ENCODE measurements at regions not wholly inside any gene's neighbourhood (a gene's known extent, or its start where the extent isn't known, plus 50 kb on each side); places are given as distances from the start of the nearest gene placed in this dataset.

DNA sequence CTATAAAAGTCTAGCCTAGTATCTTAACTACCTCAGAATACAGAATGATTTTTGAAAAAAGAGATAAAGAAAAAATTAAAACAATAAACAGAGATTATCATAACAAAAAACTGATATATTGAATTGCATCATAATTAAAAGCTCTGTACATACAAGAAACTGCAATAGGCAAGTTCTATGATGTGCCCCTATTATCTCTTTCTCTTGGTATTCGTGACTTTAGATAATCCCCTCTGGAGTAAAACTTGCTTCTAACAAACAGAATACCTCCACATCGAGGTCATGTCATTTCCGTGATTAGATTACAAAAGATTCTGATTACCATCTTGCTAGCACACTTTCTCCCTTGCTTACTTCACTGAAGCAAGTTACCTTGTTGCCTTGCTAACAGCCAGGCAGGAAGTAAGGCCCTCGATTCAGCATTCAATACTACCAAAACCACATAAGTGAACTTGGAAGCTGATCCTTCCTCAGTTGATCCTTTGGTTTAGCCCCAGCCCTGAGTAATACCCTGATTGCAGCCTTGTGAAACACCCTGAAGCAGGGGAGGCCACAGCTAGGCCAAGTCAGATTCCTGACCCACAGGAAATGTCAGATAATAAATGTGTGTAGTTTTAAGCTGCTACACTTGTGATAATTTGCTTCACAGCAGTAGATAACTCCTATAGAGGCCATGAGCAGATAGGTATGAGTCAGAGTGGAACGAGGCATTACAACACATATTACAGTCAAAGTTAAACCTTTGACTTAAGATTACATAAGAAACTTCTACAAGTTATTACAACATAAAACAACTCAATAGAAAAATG is 53.7 kb upstream of the TMX4 start:
- H3K9me2 ChIP-seq (ENCODE audit: insufficient read depth, low read length), result no peaks in the 10 kb centered on the region
- no peaks in the 10 kb centered on the region for H3K36me3 ChIP-seq (ENCODE audit: insufficient read depth, low read length)
- no peaks in the 10 kb centered on the region for H3K79me2 ChIP-seq (replicated peaks; ENCODE audit: insufficient read depth, low read length)
- peaks cover 5% of the 10 kb centered on the region for H3F3A ChIP-seq (ENCODE audit: insufficient read depth, low read length, poor library complexity, severe bottlenecking)
- H3K4me2 ChIP-seq (ENCODE audit: low read length), result no peak overlapping the region
- no peak overlapping the region for H2AFZ ChIP-seq (ENCODE audit: low read depth, low read length)
- no peak overlapping the region for H3K4me3 ChIP-seq (ENCODE audit: low read length)
- no peak overlapping the region for H3K9ac ChIP-seq (ENCODE audit: low read length)
- no peaks in the 10 kb centered on the region for H3K9me3 ChIP-seq (ENCODE audit: low read length)
- TF ChIP-seq SMC3 (conservative IDR thresholded peaks at IDR 0.05; ENCODE audit: poor library complexity), result no peak
- TF ChIP-seq, protein P1, sequence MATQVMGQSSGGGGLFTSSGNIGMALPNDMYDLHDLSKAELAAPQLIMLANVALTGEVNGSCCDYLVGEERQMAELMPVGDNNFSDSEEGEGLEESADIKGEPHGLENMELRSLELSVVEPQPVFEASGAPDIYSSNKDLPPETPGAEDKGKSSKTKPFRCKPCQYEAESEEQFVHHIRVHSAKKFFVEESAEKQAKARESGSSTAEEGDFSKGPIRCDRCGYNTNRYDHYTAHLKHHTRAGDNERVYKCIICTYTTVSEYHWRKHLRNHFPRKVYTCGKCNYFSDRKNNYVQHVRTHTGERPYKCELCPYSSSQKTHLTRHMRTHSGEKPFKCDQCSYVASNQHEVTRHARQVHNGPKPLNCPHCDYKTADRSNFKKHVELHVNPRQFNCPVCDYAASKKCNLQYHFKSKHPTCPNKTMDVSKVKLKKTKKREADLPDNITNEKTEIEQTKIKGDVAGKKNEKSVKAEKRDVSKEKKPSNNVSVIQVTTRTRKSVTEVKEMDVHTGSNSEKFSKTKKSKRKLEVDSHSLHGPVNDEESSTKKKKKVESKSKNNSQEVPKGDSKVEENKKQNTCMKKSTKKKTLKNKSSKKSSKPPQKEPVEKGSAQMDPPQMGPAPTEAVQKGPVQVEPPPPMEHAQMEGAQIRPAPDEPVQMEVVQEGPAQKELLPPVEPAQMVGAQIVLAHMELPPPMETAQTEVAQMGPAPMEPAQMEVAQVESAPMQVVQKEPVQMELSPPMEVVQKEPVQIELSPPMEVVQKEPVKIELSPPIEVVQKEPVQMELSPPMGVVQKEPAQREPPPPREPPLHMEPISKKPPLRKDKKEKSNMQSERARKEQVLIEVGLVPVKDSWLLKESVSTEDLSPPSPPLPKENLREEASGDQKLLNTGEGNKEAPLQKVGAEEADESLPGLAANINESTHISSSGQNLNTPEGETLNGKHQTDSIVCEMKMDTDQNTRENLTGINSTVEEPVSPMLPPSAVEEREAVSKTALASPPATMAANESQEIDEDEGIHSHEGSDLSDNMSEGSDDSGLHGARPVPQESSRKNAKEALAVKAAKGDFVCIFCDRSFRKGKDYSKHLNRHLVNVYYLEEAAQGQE (IDR thresholded peaks at IDR 0.05; ENCODE audit: borderline replicate concordance), result no peak
- peak; percentile 19 for TF ChIP-seq POLR2AphosphoS5 (IDR thresholded peaks at IDR 0.05)
- TF ChIP-seq TAF1 (IDR thresholded peaks at IDR 0.05; ENCODE audit: low read depth), result no peak
- TF ChIP-seq EP300 (conservative IDR thresholded peaks at IDR 0.05; ENCODE audit: poor library complexity, severe bottlenecking), result no peak
- TF ChIP-seq, protein P2, sequence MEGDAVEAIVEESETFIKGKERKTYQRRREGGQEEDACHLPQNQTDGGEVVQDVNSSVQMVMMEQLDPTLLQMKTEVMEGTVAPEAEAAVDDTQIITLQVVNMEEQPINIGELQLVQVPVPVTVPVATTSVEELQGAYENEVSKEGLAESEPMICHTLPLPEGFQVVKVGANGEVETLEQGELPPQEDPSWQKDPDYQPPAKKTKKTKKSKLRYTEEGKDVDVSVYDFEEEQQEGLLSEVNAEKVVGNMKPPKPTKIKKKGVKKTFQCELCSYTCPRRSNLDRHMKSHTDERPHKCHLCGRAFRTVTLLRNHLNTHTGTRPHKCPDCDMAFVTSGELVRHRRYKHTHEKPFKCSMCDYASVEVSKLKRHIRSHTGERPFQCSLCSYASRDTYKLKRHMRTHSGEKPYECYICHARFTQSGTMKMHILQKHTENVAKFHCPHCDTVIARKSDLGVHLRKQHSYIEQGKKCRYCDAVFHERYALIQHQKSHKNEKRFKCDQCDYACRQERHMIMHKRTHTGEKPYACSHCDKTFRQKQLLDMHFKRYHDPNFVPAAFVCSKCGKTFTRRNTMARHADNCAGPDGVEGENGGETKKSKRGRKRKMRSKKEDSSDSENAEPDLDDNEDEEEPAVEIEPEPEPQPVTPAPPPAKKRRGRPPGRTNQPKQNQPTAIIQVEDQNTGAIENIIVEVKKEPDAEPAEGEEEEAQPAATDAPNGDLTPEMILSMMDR (IDR thresholded peaks at IDR 0.05; ENCODE audit: poor library complexity, severe bottlenecking), result no peak
- H3K27me3 ChIP-seq (ENCODE audit: insufficient read depth, low read depth, low read length), result no peaks in the 10 kb centered on the region
- no peak overlapping the region for H3K27ac ChIP-seq (ENCODE audit: low read length)
- H4K20me1 ChIP-seq (ENCODE audit: insufficient read depth), result no peaks in the 10 kb centered on the region

DNA sequence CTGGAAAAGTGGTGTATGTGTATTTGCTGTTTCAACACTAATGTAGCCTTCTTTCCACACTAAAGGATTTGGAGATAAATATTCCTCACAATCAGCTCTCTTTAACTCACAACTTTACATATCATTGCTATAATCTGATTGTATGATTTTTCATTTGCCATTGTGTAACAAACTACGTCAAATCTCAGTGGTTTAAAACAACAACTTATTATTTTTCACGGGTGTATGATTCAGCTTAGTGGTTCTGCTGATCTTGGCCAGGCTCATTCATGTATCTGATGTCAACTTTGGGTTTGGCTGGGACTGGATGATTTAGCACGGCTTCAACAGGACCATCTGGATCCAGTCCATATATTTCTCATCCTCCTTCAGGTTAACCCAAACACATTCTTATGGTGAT is 55.4 kb upstream of the TMX4 start:
- Histone ChIP-seq H3K9me2 (ENCODE audit: insufficient read depth, low read length) (no peaks in the 10 kb centered on the region), H3K4me3 (ENCODE audit: low read length) (no peak overlapping the region), H3K4me2 (ENCODE audit: low read length) (no peak overlapping the region), H3F3A (ENCODE audit: insufficient read depth, low read length, poor library complexity, severe bottlenecking) (peaks cover 5% of the 10 kb centered on the region), H3K9ac (ENCODE audit: low read length) (no peak overlapping the region), H3K36me3 (ENCODE audit: insufficient read depth, low read length) (no peaks in the 10 kb centered on the region), H2AFZ (ENCODE audit: low read depth, low read length) (no peak overlapping the region), H3K9me3 (ENCODE audit: low read length) (no peaks in the 10 kb centered on the region), H4K20me1 (ENCODE audit: insufficient read depth) (no peaks in the 10 kb centered on the region), H3K79me2 (replicated peaks; ENCODE audit: insufficient read depth, low read length) (no peaks in the 10 kb centered on the region), H3K27ac (ENCODE audit: low read length) (no peak overlapping the region), H3K27me3 (ENCODE audit: insufficient read depth, low read depth, low read length) (no peaks in the 10 kb centered on the region)
- TF ChIP-seq, protein P1 (IDR thresholded peaks at IDR 0.05; ENCODE audit: borderline replicate concordance), result no peak
- TF ChIP-seq EP300 (conservative IDR thresholded peaks at IDR 0.05; ENCODE audit: poor library complexity, severe bottlenecking) (no peak), POLR2AphosphoS5 (IDR thresholded peaks at IDR 0.05) (no peak), MXI1 (conservative IDR thresholded peaks at IDR 0.05; ENCODE audit: poor library complexity, severe bottlenecking) (no peak), RAD21 (conservative IDR thresholded peaks at IDR 0.05) (no peak), SMC3 (conservative IDR thresholded peaks at IDR 0.05; ENCODE audit: poor library complexity) (no peak), TAF1 (IDR thresholded peaks at IDR 0.05; ENCODE audit: low read depth) (no peak), EZH2 (IDR thresholded peaks at IDR 0.05; ENCODE audit: borderline replicate concordance, insufficient read depth, low read length, poor library complexity, severe bottlenecking) (no peak)
- TF ChIP-seq, protein P2 (IDR thresholded peaks at IDR 0.05; ENCODE audit: poor library complexity, severe bottlenecking), result no peak

Data from neural cell (in vitro differentiated cells).